Testis (tissue), 2 donors: ENCODE measurements at regions not wholly inside any gene's neighbourhood (a gene's known extent, or its start where the extent isn't known, plus 50 kb on each side); places are given as distances from the start of the nearest gene placed in this dataset.

Experiments used
- DNase-seq: peaks from one replicate; pipeline ENCODE4 v3.0.0-alpha.2; 2019
- H3K27ac ChIP-seq, 2 donors: fragments of 200-600 bp; sonication (generic); one replicate each; pipeline ENCODE4 v1.5.1; 2019
- H3K27me3 ChIP-seq: fragments of 200-600 bp; sonication (generic); one replicate; pipeline ENCODE4 v1.5.1; 2019
- H3K36me3 ChIP-seq: fragments of 200-600 bp; sonication (generic); one replicate; pipeline ENCODE4 v1.5.1; 2017; ENCODE audit warnings: low read depth; ENCODE audit errors: missing control alignments
- H3K4me1 ChIP-seq: fragments of 200-600 bp; sonication (generic); one replicate; pipeline ENCODE4 v1.5.1; 2019
- H3K4me3 ChIP-seq, 2 donors: fragments of 200-600 bp; sonication (generic); one replicate each; pipeline ENCODE4 v1.5.1; 2017 to 2019
- H3K9me3 ChIP-seq: fragments of 200-600 bp; sonication (generic); one replicate; pipeline ENCODE4 v1.5.1; 2017
- POLR2A ChIP-seq: fragments of 450-650 bp; IDR thresholded peaks from one replicate; pipeline ENCODE4 v1.6.1; 2017; ENCODE audit warnings: antibody characterized with exemption, mild to moderate bottlenecking, moderate library complexity
- WGBS, 2 donors: methylation state at CpG; one replicate each; pipeline ENCODE4 v1.1.5; 2018; 5-methylcytosine and 5-hydroxymethylcytosine counted together
- intact Hi-C: fragments of 100-400 bp; cut with DNase I; formaldehyde crosslinking; loops from one replicate; pipeline ENCODE4 v1.15.1; 2023; ENCODE audit warnings: low total_unique reads
- TF ChIP-seq, protein P1 (sequence below), 3 experiments: fragments of 450-650 bp in 2 of 3; fragments of 200-600 bp in 1 of 3; sonication (generic) in 1 of 3; IDR thresholded peaks; one replicate each; pipeline ENCODE4 v1.5.1; 2016 to 2019; ENCODE audit warnings: antibody characterized with exemption in 3 of 3, mild to moderate bottlenecking in 2 of 3, moderate library complexity in 1 of 3

DNA sequence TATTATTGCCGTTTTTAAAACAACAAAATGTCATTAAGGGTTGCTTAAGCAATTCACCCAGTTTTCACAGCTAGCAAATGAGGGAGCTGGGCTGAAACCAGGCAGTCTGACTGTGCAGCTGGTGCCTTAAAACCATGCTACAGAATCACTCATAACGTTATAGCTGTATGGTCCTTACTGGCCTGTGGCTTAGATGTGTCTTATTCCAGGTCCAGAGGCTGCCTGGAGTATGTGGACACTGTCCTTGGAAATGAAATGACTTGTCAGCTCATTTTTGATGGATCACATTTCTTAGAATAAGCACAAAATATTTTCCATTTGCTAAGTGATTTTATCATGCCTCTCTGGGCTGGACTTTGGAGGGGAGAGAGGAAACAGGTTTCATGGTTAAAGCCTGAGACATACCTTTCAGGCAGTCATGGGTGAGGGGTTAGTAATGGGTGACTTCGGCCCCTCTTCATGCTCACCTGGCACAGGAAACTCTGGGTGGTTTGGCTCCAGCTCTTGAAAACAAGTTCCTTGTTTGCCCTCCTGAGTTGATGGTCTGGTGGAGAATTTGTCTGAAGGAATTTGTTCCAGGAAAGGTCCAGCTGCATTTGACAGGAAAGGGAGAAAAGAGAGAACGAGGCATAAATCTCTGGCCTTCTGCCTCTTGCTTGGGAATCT lies 823.2 kb downstream of the DHX35 start:
- no peak for DNase-seq
- intact Hi-C loops, result no loop called here
- no peak for TF ChIP-seq POLR2A
- TF ChIP-seq, protein P1, sequence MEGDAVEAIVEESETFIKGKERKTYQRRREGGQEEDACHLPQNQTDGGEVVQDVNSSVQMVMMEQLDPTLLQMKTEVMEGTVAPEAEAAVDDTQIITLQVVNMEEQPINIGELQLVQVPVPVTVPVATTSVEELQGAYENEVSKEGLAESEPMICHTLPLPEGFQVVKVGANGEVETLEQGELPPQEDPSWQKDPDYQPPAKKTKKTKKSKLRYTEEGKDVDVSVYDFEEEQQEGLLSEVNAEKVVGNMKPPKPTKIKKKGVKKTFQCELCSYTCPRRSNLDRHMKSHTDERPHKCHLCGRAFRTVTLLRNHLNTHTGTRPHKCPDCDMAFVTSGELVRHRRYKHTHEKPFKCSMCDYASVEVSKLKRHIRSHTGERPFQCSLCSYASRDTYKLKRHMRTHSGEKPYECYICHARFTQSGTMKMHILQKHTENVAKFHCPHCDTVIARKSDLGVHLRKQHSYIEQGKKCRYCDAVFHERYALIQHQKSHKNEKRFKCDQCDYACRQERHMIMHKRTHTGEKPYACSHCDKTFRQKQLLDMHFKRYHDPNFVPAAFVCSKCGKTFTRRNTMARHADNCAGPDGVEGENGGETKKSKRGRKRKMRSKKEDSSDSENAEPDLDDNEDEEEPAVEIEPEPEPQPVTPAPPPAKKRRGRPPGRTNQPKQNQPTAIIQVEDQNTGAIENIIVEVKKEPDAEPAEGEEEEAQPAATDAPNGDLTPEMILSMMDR (IDR thresholded peaks at IDR 0.05), result no peak

DNA sequence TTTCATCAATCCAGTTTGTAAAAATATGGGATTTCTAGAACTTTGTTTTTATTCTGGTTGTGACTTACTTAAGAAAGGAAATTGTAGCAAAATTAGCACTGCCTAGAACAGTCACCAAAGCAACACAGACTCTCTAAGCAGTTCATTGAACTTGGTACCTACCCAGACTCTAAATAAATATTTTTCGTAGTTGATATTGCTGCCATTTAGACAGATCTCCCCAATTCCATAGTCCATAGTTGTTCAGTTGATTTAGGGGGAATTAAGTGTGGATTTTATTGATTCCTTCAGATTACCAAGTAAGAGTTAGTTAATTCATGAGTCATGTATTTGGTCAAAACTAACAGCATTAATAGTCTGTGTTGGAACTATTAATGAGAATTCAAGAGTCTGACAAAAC lies 822.5 kb downstream of the DHX35 start:
- H3K27me3 ChIP-seq, result no peaks in the 10 kb centered on the region
- H3K4me3 ChIP-seq, result no peak overlapping the region
- 79 to 83% methylated on average over 1 of the region's 1 CpG for WGBS, 2 donors
- no peak for TF ChIP-seq POLR2A
- TF ChIP-seq, protein P1 (IDR thresholded peaks at IDR 0.05), result no peak
- no peaks in the 10 kb centered on the region for H3K9me3 ChIP-seq
- intact Hi-C loops, result no loop called here
- no peaks in the 10 kb centered on the region for H3K4me1 ChIP-seq
- DNase-seq, result no peak
- H3K36me3 ChIP-seq, result no peaks in the 10 kb centered on the region
- H3K27ac ChIP-seq, result no peak overlapping the region

More for the DNA sequence above, 823.2 kb downstream of the DHX35 start:
- no peaks in the 10 kb centered on the region for H3K4me1 ChIP-seq
- no peak overlapping the region for H3K27ac ChIP-seq
- H3K4me3 ChIP-seq, result no peak overlapping the region
- no peaks in the 10 kb centered on the region for H3K9me3 ChIP-seq
- no peaks in the 10 kb centered on the region for H3K36me3 ChIP-seq
- H3K27me3 ChIP-seq, result no peaks in the 10 kb centered on the region
- 70 to 75% methylated on average over 4 of the region's 4 CpGs for WGBS, 2 donors

DNA sequence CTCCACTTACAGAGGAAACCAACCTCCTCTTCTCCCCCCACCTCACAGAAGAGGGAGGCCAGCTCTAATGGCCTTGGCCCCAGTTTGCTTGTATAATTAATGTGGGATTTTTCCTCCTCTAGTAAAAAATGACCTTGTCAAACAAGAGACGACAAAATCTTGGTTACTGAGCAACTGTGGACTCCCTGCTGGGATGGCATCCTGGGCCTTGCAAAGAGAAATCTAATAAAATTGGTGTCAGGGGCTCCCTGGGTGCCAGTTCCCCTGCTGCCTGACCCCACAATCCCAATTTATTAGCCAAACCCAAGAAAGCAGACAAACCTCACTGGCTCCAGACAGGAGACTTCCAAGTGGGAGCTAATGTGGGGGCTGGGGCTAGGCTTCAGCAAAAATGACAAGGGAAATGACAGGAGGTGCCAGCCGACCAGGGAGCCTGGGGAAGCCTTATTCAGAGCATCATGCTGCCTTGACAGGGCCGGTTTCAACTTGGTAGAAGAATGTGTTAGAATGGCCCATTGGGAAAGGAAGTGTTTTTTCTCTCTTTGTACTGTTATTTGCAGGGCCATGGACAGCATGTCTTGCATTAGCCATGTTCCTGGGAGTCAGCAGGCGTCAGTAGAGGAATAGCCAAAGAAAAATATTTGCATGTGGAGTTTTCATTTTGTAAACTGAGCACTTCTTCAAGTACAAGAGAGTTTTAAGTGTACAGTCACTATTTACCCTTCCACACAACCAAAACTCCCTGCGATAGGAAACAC lies 816.9 kb downstream of the DHX35 start:
- Histone ChIP-seq H3K36me3 (no peaks in the 10 kb centered on the region), H3K27me3 (no peaks in the 10 kb centered on the region), H3K27ac (no peak overlapping the region), H3K9me3 (no peaks in the 10 kb centered on the region), H3K4me1 (no peaks in the 10 kb centered on the region), H3K4me3 (no peak overlapping the region)
- no peak for DNase-seq
- TF ChIP-seq, protein P1 (IDR thresholded peaks at IDR 0.05), result no peak
- intact Hi-C loops, result no loop called here
- 53 to 54% methylated on average over 5 of the region's 5 CpGs for WGBS, 2 donors

DNA sequence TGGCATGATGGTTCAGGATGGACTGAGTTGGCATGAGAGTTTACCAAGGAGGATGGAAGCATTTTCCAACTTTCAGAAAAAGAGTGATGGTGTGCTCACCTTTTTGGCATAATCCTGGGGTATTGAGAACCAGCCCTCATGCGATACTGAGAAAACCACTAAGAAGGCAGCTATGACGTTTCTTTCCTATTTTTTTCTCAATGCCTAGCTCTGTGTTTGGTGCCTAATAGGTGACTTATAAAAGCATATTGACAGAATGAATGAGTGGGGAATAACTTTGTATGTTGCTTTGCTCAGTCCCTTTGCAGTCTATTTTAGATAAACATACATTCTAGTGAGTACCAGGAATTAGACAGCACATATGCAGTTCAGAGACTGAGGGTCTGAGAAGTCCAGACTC lies 816.3 kb downstream of the DHX35 start:
- TF ChIP-seq, protein P1 (IDR thresholded peaks at IDR 0.05), result no peak
- 85 to 93% methylated on average over 2 of the region's 2 CpGs for WGBS, 2 donors
- H3K36me3 ChIP-seq, result no peaks in the 10 kb centered on the region

DNA sequence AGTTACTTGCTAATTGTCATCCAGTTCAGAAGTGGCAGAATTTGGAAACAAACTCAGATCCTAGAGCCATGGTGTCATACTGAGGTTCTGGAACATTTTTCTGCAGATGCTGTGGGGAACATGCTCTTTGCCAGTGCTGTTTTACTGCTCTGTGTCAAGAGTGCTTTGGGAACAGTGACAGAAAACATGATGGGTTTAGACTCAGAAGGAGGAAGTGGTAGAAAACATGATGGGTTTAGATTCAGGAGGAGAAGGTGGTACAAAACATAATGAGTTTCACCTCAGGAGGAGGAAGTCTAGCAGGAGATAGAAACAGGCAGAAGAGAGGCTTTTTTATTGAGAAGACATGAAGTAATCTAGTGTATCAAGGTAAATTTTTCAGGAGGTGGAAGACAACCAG lies 815.5 kb downstream of the DHX35 start:
- Histone ChIP-seq H3K27me3 (no peaks in the 10 kb centered on the region), H3K4me3 (no peak overlapping the region), H3K27ac (no peak overlapping the region), H3K9me3 (no peaks in the 10 kb centered on the region), H3K36me3 (no peaks in the 10 kb centered on the region), H3K4me1 (no peaks in the 10 kb centered on the region)
- intact Hi-C loops, result no loop called here
- no peak for DNase-seq
- no peak for TF ChIP-seq POLR2A
- TF ChIP-seq, protein P1 (IDR thresholded peaks at IDR 0.05), result no peak

More for the DNA sequence above, 816.3 kb downstream of the DHX35 start:
- intact Hi-C loops, result no loop called here
- H3K27me3 ChIP-seq, result no peaks in the 10 kb centered on the region
- H3K27ac ChIP-seq, result no peak overlapping the region
- no peak overlapping the region for H3K4me3 ChIP-seq
- no peak for DNase-seq
- no peaks in the 10 kb centered on the region for H3K4me1 ChIP-seq
- H3K9me3 ChIP-seq, result no peaks in the 10 kb centered on the region
